GM19351 (cell line): ENCODE measurements at regions not wholly inside any gene's neighbourhood (a gene's known extent, or its start where the extent isn't known, plus 50 kb on each side); places are given as distances from the start of the nearest gene placed in this dataset.

ENCODE experiments used
- ATAC-seq: cut with Tn5 transposase; IDR thresholded peaks from one replicate; pipeline ENCODE4 v1.9.1; 2021; ENCODE audit warnings: mild to moderate bottlenecking, moderate library complexity; ENCODE audit not compliant: unreplicated experiment

DNA sequence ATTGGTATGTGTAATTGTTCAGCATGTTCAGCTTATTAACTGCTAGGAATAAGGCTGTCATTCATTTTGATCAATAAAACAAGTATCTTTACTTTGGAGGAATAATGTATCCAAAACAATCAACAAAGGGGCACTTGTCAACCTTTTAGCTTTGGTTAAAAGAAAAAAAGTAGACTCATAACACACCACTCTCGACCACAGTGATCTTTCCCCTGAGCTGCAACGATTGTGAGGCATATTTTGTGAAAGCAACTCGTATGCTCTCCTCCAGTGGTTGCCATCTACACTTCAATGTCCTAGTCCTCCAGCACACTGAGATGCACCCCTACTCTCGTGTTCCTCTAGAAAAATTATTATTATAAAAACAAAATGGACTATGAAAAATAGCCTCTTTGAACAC, 60.1 kb upstream of the PDE7B start:
- ATAC-seq: no peak

DNA sequence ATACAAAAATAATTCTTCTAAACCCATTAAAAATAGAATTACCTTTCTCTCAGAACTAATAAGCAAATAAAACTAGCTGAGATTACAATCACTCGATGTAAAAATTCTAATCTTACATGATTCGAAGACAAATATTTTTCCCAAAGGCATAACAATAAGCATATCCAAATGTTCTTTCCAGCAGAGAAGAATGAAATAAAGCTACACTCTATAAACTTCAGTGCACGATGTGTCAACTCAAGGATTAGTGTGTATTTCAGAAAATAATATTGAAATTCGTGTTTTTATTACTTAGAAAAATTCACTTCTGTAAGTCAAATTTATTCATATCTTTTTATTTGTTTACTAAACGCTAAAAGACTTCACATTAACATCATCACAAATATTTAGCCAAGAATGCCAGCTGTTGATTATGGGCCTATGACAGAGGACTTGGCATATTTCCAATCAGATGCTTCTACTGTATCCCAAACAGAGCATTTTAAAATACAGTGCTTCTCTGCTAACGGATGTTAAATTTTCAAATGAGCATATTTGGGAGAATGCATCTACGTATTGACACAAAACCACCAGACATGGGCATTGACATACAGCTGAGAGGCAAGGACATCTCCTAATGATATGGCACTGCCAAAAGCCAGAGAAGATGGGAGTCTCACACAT, 54.7 kb upstream of the PDE7B start:
- no peak for ATAC-seq

DNA sequence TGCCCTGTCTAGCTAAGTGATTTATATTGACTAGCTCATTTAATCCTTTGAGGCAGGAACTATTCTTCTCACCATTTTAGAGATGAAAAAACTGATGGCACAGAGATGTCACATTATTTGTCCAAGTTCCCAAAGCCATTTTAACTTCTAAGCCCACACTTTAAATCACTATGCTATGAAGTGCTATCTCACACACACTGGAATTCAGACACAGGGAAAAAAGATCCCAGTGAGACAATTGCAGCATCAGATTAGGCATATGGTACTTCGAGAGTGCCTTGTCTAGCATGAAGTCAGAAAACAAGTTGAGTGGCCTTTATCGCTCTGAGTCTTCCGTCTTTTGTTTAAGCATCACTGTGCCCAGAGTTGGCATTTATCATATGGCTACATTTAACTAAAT, 54.1 kb upstream of the PDE7B start:
- no peak for ATAC-seq

DNA sequence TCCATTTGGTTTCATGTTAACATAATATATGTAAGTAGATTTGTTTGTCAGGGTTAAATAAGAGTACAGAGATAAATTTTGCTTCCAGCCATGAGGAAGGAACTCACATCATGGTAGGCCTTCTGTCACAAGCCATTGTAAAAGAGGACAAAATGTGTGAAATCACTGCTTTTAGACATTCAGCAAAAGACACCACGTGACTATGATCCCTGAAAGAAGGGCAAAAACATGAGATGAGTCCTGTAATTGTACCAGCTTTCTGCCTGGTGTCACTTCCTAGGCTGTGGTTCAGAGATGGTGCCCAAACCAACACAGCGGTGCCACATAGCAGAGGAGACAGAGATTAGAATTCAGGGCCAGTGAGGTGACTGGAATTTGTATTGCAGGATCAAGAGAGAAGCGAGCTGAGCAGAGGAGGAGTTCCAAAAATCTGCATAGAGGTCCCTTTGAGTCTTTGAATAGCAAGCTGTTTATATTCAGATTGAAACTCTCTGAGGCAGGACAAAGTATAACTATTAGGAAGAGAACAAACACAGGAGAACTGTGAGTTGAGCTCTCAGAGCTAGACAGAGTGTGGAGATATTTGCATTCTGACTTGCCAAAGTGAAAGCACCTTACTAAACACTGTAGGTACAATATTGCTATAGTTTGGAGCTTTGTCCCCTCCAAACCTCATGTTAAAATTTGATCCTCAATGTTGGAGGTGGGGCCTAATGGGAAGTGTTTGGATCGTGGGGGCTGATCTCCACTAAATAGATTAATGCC, 52.6 kb upstream of the PDE7B start:
- peak; percentile 73 for ATAC-seq
